Mesodermal cell (in vitro differentiated cells): ENCODE measurements at regions not wholly inside any gene's neighbourhood (a gene's known extent, or its start where the extent isn't known, plus 50 kb on each side); places are given as distances from the start of the nearest gene placed in this dataset.

Experiments
- H3K27ac ChIP-seq: 2 replicates; pipeline ENCODE4 v1.7.0; 2013; ENCODE audit warnings: mild to moderate bottlenecking, low read depth, low read length, moderate library complexity; ENCODE audit not compliant: severe bottlenecking
- H3K36me3 ChIP-seq: 2 replicates; pipeline ENCODE4 v1.7.1; 2013; ENCODE audit warnings: mild to moderate bottlenecking, low read length, moderate library complexity; ENCODE audit not compliant: control insufficient read depth, insufficient read depth
- H3K4me1 ChIP-seq: one replicate; pipeline ENCODE4 v1.7.1; 2013; ENCODE audit warnings: mild to moderate bottlenecking, low read length; ENCODE audit not compliant: insufficient read depth, control insufficient read depth, poor library complexity, severe bottlenecking
- H3K4me3 ChIP-seq: 2 replicates; pipeline ENCODE4 v1.7.0; 2013; ENCODE audit warnings: low read length, control low read depth, mild to moderate bottlenecking; ENCODE audit not compliant: insufficient read depth, poor library complexity, severe bottlenecking; ENCODE audit errors: extremely low read depth
- H3K9me3 ChIP-seq: 2 replicates; pipeline ENCODE4 v1.7.1; 2013; ENCODE audit warnings: mild to moderate bottlenecking, low read length, moderate library complexity; ENCODE audit not compliant: control insufficient read depth
- WGBS, 2 experiments: methylation state at CpG; one replicate each; pipeline ENCODE4 v1.1.5; 2013; ENCODE audit warnings: missing lambda C conversion rate in 2 of 2; ENCODE audit not compliant: insufficient coverage in 2 of 2; 5-methylcytosine and 5-hydroxymethylcytosine counted together

GRCh38 chr13:65907666-65908525, 1322.2 kb downstream of the PCDH9 start:
- Histone ChIP-seq H3K9me3 (peaks cover 9% of the 10 kb centered on the region), H3K27ac (no peak overlapping the region), H3K4me3 (no peak overlapping the region), H3K4me1 (peaks cover 2% of the 10 kb centered on the region), H3K36me3 (no peaks in the 10 kb centered on the region)
- 100% methylated on average over 1 to 2 of the region's 7 CpGs for WGBS, 2 experiments

GRCh38 chr13:65901723-65902122, 1328.4 kb downstream of the PCDH9 start:
- no peaks in the 10 kb centered on the region for H3K36me3 ChIP-seq
- no peaks in the 10 kb centered on the region for H3K4me1 ChIP-seq
- H3K9me3 ChIP-seq, result no peaks in the 10 kb centered on the region
- no peak overlapping the region for H3K27ac ChIP-seq
- H3K4me3 ChIP-seq, result no peak overlapping the region

DNA sequence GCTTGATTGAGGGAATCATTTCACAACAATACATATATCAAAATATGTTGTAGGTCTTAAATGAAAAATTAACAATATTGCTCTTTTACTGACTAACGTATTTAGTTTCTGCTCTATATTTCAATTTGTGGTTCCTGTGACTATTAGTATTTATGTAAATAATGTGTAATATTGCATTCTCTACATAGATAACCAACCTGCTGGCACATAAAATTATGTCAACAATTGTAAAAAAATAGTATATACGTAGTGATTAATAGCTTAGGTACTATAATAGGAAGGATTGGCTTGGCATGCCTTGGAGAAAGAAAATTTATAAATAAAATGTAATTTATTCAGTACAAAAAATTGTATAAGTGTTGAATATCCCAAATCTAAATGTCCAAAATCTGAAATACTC, 1336.1 kb downstream of the PCDH9 start:
- Histone ChIP-seq H3K9me3 (no peaks in the 10 kb centered on the region), H3K4me3 (no peak overlapping the region), H3K36me3 (no peaks in the 10 kb centered on the region), H3K27ac (no peak overlapping the region), H3K4me1 (no peaks in the 10 kb centered on the region)
- WGBS, 2 experiments, result no CpG with 5 or more reads among the region's 2 CpGs

GRCh38 chr13:65892859-65893258, 1337.3 kb downstream of the PCDH9 start:
- H3K36me3 ChIP-seq, result no peaks in the 10 kb centered on the region
- no peaks in the 10 kb centered on the region for H3K4me1 ChIP-seq
- H3K4me3 ChIP-seq, result no peak overlapping the region
- no peaks in the 10 kb centered on the region for H3K9me3 ChIP-seq
- no peak overlapping the region for H3K27ac ChIP-seq

- no peak overlapping the region for H3K4me3 ChIP-seq
- H3K36me3 ChIP-seq, result no peaks in the 10 kb centered on the region
- 87 to 100% methylated on average over 2 to 3 of the region's 5 CpGs for WGBS, 2 experiments
- H3K9me3 ChIP-seq, result no peaks in the 10 kb centered on the region
- H3K27ac ChIP-seq, result no peak overlapping the region
- no peaks in the 10 kb centered on the region for H3K4me1 ChIP-seq
Measured at GRCh38 chr13:65889368-65889767, 1340.8 kb downstream of the PCDH9 start.

- H3K27ac ChIP-seq, result no peak overlapping the region
- 93 to 94% methylated on average over 3 of the region's 4 CpGs for whole genome bisulfite sequencing, 2 experiments
- no peaks in the 10 kb centered on the region for H3K36me3 ChIP-seq
- no peaks in the 10 kb centered on the region for H3K4me1 ChIP-seq
- H3K9me3 ChIP-seq, result no peaks in the 10 kb centered on the region
- H3K4me3 ChIP-seq, result no peak overlapping the region
Measured at GRCh38 chr13:65882810-65883209, 1347.3 kb downstream of the PCDH9 start.

- WGBS, 2 experiments, result 100% methylated on average over 1 of the region's 3 CpGs; no CpG with 5 or more reads in 1 of the 2 experiments
- Histone ChIP-seq H3K27ac (no peak overlapping the region), H3K4me1 (no peaks in the 10 kb centered on the region), H3K9me3 (no peaks in the 10 kb centered on the region), H3K36me3 (no peaks in the 10 kb centered on the region), H3K4me3 (no peak overlapping the region)
Measured at GRCh38 chr13:65881561-65882155, 1348.5 kb downstream of the PCDH9 start.

DNA sequence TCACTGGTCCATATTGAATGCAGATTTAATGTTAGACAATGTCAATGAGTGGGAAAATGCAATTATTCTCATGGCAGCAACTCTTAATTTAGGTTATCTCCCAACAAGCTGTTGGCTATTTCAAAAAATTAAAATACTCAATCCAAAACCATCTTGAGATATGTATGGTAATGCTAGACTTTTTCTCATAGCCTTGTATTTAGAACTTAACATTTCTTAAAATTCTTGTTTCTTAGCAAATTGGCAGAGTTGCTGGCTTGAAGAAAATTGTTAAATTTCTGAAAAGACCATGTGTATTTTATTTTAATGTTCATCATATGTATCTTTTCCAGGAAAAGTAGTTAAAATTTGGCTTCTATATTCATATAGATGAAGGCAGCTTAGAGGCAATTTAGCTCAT, 1355.1 kb downstream of the PCDH9 start:
- no peaks in the 10 kb centered on the region for H3K36me3 ChIP-seq
- H3K4me1 ChIP-seq, result no peaks in the 10 kb centered on the region
- H3K4me3 ChIP-seq, result no peak overlapping the region
- no peak overlapping the region for H3K27ac ChIP-seq
- H3K9me3 ChIP-seq, result no peaks in the 10 kb centered on the region

- no peaks in the 10 kb centered on the region for H3K9me3 ChIP-seq
Measured at GRCh38 chr13:65872448-65872847, 1357.7 kb downstream of the PCDH9 start.

DNA sequence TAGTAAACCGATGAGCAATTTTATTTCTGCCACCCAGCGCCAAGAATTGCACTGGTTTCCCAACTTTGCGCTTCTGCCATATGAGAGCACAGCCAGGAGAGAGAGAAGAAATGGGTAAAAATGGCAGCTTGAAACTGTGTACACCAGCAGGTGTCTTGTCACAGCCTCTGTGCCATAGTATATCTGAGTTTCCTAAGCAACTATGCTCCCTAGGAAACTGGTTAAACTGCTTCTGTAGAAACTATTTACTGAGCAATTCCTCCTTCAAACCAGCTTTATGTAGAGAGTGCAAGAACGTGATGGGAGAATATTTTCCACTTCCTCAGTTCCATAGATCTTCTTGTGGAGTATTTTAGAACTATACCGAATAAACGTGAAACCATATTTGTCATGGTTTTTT, 1361.3 kb downstream of the PCDH9 start:
- H3K4me3 ChIP-seq, result no peak overlapping the region
- H3K9me3 ChIP-seq, result no peaks in the 10 kb centered on the region
- no peak overlapping the region for H3K27ac ChIP-seq
- H3K4me1 ChIP-seq, result no peaks in the 10 kb centered on the region
- no peaks in the 10 kb centered on the region for H3K36me3 ChIP-seq
- 100% methylated on average over 3 of the region's 6 CpGs; no CpG with 5 or more reads in 1 of the 2 experiments for WGBS, 2 experiments

More at GRCh38 chr13:65872448-65872847, 1357.7 kb downstream of the PCDH9 start:
- Histone ChIP-seq H3K4me3 (no peak overlapping the region), H3K36me3 (no peaks in the 10 kb centered on the region), H3K27ac (no peak overlapping the region), H3K4me1 (no peaks in the 10 kb centered on the region)

DNA sequence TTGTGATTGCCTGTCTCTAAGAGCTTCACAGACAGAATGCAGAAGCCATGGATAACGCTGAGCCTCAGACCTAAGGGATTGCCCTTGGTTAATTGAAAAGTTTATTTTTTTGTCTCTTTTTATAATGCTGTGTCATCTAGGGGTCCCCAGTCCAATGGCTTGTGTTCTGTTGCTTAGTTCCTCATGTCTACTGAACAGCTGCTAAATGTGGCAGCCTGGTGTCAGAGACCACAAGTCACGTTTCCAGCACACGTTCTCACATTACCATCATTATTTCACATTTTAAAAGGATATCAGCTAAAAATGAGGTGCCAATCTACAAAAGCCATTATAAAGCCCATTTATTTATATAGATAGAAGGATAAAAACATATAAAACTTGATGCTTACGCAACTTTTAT, 1362.0 kb downstream of the PCDH9 start:
- Histone ChIP-seq H3K27ac (no peak overlapping the region), H3K36me3 (no peaks in the 10 kb centered on the region), H3K4me3 (no peak overlapping the region), H3K4me1 (no peaks in the 10 kb centered on the region), H3K9me3 (no peaks in the 10 kb centered on the region)
- no CpG with 5 or more reads among the region's 4 CpGs for WGBS, 2 experiments
